ENCODE measurements at regions not wholly inside any gene's neighbourhood (a gene's known extent, or its start where the extent isn't known, plus 50 kb on each side); places are given as distances from the start of the nearest gene placed in this dataset.
"Not testable (repeated sequence)": the region's sequence is repeated elsewhere in the genome, so short reads cannot be mapped to it uniquely, and the experiment has no call there.

DNA sequence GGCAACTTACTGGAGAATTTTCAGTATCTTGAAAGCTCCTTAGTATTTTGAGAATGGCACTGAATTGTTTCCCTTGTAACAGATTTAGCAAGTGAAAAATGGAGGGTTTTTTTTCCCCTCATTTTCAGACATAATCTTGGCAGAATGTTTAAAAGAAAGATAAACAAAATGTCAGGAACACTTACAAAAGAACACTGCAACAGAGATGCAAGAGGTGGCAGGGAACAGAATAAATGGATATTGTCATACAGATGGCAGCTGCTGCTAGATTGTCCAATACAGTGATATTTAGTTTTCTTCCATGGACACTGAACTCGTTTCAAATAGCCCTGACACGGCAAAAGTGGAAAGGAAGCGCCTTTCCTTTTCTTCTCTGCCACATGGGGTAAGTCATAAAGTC lies 76.9 kb upstream of the ZNF608 start:
- H3K36me3 Mint-ChIP-seq (ENCODE audit: insufficient read depth): peaks cover 2% of the 10 kb centered on the region
- H3K27me3 Mint-ChIP-seq: no peaks in the 10 kb centered on the region
- DNase-seq: no peak
- H3K27ac Mint-ChIP-seq: no peak overlapping the region
- peaks cover 0 to 8% of the 10 kb centered on the region in 2 donors for H3K9me3 Mint-ChIP-seq
- ATAC-seq (replicated peaks): no peak
- H3K4me1 Mint-ChIP-seq (ENCODE audit: low read depth in 2 of 2): no peaks in the 10 kb centered on the region
- H3K4me3 Mint-ChIP-seq: no peak overlapping the region

DNA sequence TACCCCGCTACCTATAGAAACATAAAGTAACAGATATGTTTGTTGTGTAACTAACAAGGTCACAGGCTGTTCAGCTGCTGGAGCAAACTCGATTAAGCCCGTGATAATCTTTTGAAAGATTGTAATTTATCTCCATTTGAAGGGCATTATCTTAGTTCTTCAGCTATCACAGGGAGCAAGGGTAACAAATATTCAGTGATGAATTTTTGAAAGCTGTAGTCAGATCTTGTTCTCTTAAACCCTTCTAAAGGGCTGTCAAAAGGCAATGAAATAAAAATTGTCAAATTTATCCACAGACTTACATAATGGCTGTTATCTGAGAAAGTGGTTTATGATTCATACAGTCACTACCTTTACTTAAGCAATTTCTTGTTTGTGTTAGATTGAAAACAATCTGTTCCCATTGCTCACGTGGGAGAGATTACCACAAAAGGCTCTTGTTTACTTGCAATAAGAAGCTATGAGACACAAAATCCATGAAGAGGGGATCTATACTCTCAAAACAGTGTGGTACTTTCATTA lies 78.3 kb upstream of the ZNF608 start:
- Mint-ChIP-seq H3K27ac (no peak overlapping the region), H3K36me3 (ENCODE audit: insufficient read depth) (peaks cover 2% of the 10 kb centered on the region), H3K4me1 (ENCODE audit: low read depth in 2 of 2) (no peaks in the 10 kb centered on the region), H3K9me3 (peaks cover 0 to 6% of the 10 kb centered on the region in 2 donors), H3K27me3 (no peaks in the 10 kb centered on the region), H3K4me3 (no peak overlapping the region)
- DNase-seq (no peak), ATAC-seq (replicated peaks) (no peak)

DNA sequence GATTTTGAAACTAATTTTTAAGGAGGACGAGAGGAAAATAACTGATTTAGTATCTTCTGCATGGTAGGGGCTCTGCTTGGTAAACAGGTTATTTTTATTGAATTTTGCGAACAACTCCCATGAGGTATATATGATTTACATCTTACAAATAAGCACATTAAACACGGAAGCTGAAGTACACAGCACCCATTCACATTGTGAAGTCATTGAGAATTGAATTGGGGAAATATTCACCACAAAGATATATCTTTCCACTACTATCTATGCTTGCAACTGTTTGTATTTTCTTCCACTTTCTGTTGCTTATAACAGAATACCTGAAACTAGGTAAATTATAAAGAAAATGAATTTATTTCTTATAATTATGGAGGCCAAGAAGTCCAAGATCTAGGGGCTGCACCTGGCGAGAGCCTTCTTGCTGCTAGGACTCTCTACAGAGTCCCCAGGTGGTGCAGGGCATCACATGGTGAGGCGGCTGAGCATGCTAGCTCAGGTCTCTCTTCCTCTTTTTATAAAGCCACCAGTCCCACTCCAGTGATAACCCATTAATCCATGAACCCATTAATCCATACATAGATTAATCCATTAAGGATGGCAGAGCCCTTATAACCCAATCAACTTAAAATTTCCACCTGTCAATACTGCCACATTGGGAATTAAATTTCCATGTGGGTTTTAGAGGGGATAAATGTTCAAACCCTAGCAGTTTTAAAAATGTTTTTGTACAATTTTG lies 79.0 kb upstream of the ZNF608 start:
- Mint-ChIP-seq H3K27ac (no peak overlapping the region), H3K4me1 (ENCODE audit: low read depth in 2 of 2) (no peaks in the 10 kb centered on the region), H3K4me3 (no peak overlapping the region), H3K27me3 (no peaks in the 10 kb centered on the region), H3K36me3 (ENCODE audit: insufficient read depth) (peaks cover 2% of the 10 kb centered on the region), H3K9me3 (peaks cover 0 to 6% of the 10 kb centered on the region in 2 donors)
- DNase-seq: no peak
- ATAC-seq (replicated peaks): no peak

DNA sequence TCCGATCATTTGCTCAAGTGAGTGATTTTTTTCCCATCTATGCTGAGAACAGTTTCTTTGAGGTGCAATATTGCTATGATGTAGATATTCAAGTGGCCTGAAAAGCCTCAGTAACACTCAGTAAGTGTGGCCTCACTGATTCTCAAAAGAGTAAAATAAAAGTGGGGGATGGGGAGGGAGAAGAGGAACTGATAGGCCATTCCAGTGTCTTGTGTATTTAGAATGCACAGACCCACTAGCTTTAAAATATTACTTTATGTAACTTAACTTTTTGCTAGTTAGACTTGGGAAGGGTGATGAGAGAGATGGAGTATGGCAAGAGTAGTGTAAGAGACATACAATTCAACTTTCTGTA lies 79.5 kb upstream of the ZNF608 start:
- no peak for DNase-seq
- Mint-ChIP-seq H3K27me3 (no peaks in the 10 kb centered on the region), H3K36me3 (ENCODE audit: insufficient read depth) (no peaks in the 10 kb centered on the region)

DNA sequence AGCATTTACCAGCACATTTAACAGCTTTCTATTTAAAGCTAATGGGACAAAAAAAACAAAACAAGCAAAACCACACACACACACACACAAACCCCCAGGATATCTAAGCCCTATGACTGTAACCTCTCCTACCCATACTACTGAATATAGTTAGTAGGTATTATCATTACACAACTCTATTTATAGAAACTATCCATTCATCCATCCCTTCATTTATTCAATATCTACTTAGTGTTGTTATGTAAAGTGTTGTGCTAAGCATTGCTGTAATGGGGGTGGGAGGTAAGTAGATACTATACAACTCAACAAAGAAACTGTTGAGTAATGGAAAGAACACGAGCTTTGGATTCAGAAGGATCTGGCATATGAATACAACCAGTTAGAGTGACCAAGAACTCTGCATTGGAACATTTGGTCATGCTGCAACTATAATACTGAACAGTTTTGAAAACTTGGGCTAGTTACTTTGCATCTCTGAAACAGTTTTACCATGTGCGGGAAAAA lies 82.3 kb upstream of the ZNF608 start:
- Mint-ChIP-seq H3K4me3 (no peak overlapping the region), H3K27me3 (no peaks in the 10 kb centered on the region), H3K36me3 (ENCODE audit: insufficient read depth) (no peaks in the 10 kb centered on the region), H3K27ac (no peak overlapping the region), H3K4me1 (ENCODE audit: low read depth in 2 of 2) (no peaks in the 10 kb centered on the region), H3K9me3 (peaks cover 7 to 12% of the 10 kb centered on the region in 2 donors)
- ATAC-seq (replicated peaks): no peak
- no peak for DNase-seq

More for the DNA sequence above, 79.5 kb upstream of the ZNF608 start:
- no peak for ATAC-seq (replicated peaks)
- Mint-ChIP-seq H3K9me3 (peaks cover 0 to 6% of the 10 kb centered on the region in 2 donors), H3K4me1 (ENCODE audit: low read depth in 2 of 2) (no peaks in the 10 kb centered on the region), H3K4me3 (no peak overlapping the region), H3K27ac (no peak overlapping the region)

DNA sequence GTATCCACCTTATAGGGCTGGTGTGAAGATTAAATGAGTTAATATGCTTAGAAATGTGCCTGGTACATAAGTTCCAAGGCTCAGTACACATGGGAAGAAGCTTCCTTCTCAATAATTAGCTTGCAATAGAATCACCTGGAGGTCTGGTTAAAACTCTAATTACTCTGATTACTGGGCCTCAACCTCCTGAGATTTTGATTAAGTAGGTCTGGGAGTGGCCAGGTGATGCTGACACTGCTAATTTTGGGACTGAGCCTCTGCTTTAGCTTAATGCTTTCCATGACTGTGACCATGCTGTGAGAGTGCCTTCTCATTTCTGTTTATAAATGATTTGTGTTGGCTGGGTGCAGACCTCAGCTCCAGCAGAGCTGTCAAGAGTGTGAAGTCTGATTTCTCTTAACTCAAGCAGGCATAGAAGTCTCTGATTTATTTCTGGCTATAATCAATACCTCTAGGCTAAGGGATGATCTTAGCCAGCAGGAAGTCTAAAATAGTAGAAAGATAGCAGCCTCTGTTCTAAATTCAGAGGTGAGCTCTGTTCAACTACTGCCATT lies 85.3 kb upstream of the ZNF608 start:
- H3K4me1 Mint-ChIP-seq (ENCODE audit: low read depth in 2 of 2): no peaks in the 10 kb centered on the region
- ATAC-seq (replicated peaks) (no peak), DNase-seq (no peak)
- H3K27ac Mint-ChIP-seq: no peak overlapping the region
- no peaks in the 10 kb centered on the region for H3K27me3 Mint-ChIP-seq
- H3K36me3 Mint-ChIP-seq (ENCODE audit: insufficient read depth): no peaks in the 10 kb centered on the region
- H3K4me3 Mint-ChIP-seq: no peak overlapping the region
- peaks cover 6 to 15% of the 10 kb centered on the region in 2 donors for H3K9me3 Mint-ChIP-seq

DNA sequence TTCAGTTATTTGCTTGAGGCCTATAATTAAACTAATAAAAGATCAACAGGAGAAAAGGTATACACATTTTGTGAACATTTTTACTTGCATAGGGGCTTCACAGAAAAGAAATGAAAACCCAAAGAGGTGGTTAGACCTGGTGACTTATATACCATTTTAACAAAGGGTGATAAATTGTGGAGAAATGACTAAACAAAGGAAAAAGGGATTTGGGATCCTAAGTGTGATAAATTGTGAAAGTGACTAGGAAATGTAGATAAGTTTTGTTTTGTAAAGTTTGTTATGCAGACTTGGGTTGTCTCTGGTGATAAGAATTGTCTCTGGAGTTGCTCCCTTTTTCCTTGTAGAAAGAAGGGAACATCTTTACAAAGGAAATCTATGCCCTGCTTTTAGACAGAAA lies 86.1 kb upstream of the ZNF608 start:
- H3K4me1 Mint-ChIP-seq (ENCODE audit: low read depth in 2 of 2): no peaks in the 10 kb centered on the region
- H3K27me3 Mint-ChIP-seq: no peaks in the 10 kb centered on the region
- no peaks in the 10 kb centered on the region for H3K36me3 Mint-ChIP-seq (ENCODE audit: insufficient read depth)
- peaks cover 6 to 15% of the 10 kb centered on the region in 2 donors for H3K9me3 Mint-ChIP-seq
- H3K27ac Mint-ChIP-seq: no peak overlapping the region
- ATAC-seq (replicated peaks) (no peak), DNase-seq (no peak)
- H3K4me3 Mint-ChIP-seq: no peak overlapping the region

DNA sequence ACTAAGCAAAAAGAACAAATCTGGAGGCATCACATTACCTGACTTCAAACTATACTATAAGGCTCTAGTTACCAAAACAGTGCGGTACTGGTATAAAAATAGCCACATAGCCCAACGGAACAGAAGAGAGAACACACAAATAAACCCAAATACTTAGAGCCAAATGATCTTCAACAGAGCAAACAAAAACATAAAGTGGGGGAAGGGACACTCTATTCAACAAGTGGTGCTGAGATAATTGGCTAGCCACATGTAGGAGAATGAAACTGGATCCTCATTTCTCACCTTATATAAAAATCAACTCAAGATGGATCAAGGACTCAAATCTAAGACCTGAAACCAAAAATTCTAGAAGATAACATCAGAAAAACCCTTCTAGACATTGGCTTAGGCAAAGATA lies 89.9 kb upstream of the ZNF608 start:
- not testable (repeated sequence) for H3K36me3 Mint-ChIP-seq (ENCODE audit: insufficient read depth); H3K27me3 Mint-ChIP-seq; DNase-seq; H3K4me1 Mint-ChIP-seq (ENCODE audit: low read depth in 2 of 2); ATAC-seq (replicated peaks); H3K27ac Mint-ChIP-seq; H3K4me3 Mint-ChIP-seq
- H3K9me3 Mint-ChIP-seq: peaks cover 5 to 13% of the 10 kb centered on the region in 2 donors

DNA sequence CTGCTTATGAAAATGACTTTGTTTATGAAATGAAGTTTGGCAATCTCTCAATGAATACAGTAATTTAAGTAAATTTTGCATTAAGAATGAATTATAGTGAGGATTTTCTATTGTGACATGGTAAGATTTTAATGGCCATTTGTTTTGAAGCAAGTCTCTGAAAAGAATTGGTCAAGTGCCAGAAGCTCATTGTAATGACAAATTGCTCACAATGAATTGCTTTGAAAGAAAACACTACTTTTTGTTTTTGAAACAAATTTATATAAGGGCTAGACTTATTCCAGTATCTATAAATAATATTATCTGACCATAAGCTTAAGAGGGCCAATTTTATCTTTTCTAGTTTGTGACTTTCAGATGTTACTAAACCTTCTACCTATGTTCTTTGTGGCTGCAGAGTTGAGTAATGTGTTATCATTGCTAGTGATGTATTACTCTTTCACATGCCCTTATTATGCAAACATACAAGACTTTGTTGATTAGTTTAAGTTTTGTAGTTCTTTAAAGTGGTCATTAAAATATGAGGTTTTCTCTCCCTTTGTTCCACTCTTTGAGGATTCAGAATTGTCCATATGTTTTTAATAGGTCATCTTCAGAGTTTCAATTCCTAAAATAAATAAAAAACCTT lies 93.0 kb upstream of the ZNF608 start:
- ATAC-seq (replicated peaks) (no peak), DNase-seq (no peak)
- Mint-ChIP-seq H3K27me3 (no peaks in the 10 kb centered on the region), H3K9me3 (peaks cover 4% of the 10 kb centered on the region in 2 donors), H3K36me3 (ENCODE audit: insufficient read depth) (no peaks in the 10 kb centered on the region), H3K27ac (no peak overlapping the region), H3K4me3 (no peak overlapping the region), H3K4me1 (ENCODE audit: low read depth in 2 of 2) (no peaks in the 10 kb centered on the region)

DNA sequence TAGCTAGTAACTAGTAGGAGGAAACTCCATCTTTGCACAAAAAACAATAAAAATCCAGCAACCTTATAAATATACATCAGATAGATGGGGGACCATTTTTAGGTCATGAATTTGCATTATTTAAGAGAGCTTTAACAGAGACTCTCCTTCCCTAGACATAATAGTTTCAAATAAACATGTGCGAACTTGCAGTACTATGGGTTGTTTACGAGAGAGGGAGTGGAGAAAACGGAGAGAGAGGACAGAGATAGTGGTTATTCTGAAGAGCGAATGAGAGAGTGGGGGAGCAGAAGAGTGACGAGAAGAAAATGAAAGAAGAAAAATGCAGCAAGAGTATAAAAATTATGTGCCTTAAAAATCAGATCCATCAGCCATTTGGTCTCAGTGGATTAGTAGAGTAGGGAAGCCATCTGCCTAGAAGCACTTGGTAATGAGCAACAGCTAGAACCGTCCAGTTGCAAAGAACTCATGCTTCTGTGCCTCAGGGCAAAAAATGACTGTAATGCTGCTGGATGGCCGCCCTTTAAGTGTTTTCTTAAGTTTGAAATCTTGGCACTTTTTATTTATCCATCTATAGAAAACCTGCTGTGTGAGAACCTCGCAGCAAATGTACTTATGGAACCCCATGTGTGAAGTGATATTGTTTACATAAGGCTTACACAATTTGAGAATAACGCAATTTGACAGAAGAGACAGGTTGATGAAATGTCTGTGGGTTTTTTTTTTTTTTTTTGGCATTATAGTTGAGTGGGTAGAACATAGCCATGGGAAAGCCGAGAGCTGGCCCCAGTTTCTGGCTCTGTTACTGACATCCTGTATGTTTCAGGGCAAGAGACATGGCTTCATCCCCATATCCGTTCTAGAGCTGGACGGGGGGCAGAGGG lies 95.6 kb upstream of the ZNF608 start:
- H3K27me3 Mint-ChIP-seq: no peaks in the 10 kb centered on the region
- no peak for ATAC-seq (replicated peaks)
- no peak overlapping the region for H3K27ac Mint-ChIP-seq
- no peak overlapping the region for H3K4me3 Mint-ChIP-seq
- no peak for DNase-seq
- H3K4me1 Mint-ChIP-seq (ENCODE audit: low read depth in 2 of 2): no peaks in the 10 kb centered on the region
- H3K9me3 Mint-ChIP-seq: peaks cover 0 to 6% of the 10 kb centered on the region in 2 donors
- H3K36me3 Mint-ChIP-seq (ENCODE audit: insufficient read depth): no peaks in the 10 kb centered on the region

DNA sequence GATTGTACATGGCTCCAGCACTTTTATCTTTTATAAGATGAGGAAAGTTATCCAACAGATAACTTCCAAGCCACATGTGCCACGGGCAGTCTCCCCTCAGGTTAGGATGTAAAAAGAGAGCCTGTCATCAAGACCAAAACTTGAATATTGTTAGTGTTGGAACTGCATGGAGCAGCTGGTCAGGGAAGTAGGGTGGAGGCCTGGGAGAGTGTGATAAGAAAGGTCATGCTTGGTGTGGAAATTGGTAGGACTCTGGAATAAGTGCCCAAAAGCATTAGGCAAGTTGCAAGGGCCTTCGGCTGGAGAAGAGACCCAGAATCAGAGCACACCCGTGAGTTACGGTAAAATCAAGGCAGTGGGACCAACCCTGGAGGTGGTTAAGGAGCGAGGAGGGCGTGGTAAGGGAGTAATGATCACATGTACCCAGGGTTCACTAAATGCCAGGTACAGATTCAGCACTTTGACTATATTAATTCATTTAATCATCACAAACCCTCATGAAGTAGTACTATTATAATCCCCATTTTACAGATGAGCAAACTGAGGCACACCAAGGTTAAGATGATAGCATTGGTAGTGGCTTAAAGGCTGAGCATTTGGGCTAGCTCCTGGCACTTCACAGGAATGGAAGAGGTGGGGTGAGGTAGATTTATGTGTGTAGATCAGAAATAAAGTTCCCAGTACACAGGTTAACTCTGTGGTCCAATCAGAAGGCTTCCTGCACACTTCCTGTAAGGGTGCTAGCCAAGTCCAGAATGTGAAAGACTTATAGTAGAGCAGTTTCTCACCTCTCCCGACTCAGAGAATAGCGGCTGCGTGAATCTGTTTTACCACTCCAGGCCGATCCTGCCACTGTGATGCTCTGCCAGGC lies 96.5 kb upstream of the ZNF608 start:
- Mint-ChIP-seq H3K9me3 (peaks cover 0 to 6% of the 10 kb centered on the region in 2 donors), H3K27ac (no peak overlapping the region), H3K4me3 (no peak overlapping the region)

DNA sequence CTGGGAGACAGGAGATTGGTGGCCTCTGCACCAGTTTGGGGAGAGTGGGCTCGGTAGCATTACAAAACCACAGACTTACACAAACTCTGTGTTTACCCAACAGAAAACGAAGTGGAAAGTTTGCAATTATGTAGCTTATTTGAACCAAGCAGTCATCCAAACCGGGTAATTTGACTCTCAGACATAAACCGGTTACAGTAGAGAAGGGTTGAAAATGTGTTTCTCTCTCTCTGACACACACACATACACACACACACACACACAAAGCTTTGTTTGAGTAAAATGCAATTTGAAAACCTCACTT lies 97.1 kb upstream of the ZNF608 start:
- Mint-ChIP-seq H3K4me3 (no peak overlapping the region), H3K27me3 (no peaks in the 10 kb centered on the region), H3K36me3 (ENCODE audit: insufficient read depth) (no peaks in the 10 kb centered on the region), H3K9me3 (peaks cover 0 to 6% of the 10 kb centered on the region in 2 donors), H3K4me1 (ENCODE audit: low read depth in 2 of 2) (no peaks in the 10 kb centered on the region), H3K27ac (no peak overlapping the region)
- no peak for DNase-seq
- ATAC-seq (replicated peaks): no peak

More for the DNA sequence above, 96.5 kb upstream of the ZNF608 start:
- ATAC-seq (replicated peaks) (no peak), DNase-seq (no peak)
- Mint-ChIP-seq H3K27me3 (no peaks in the 10 kb centered on the region), H3K36me3 (ENCODE audit: insufficient read depth) (no peaks in the 10 kb centered on the region), H3K4me1 (ENCODE audit: low read depth in 2 of 2) (no peaks in the 10 kb centered on the region)

Data from effector memory CD8-positive, alpha-beta T cell (primary cell).